ENCODE measurements at regions not wholly inside any gene's neighbourhood (a gene's known extent, or its start where the extent isn't known, plus 50 kb on each side); places are given as distances from the start of the nearest gene placed in this dataset.

DNA sequence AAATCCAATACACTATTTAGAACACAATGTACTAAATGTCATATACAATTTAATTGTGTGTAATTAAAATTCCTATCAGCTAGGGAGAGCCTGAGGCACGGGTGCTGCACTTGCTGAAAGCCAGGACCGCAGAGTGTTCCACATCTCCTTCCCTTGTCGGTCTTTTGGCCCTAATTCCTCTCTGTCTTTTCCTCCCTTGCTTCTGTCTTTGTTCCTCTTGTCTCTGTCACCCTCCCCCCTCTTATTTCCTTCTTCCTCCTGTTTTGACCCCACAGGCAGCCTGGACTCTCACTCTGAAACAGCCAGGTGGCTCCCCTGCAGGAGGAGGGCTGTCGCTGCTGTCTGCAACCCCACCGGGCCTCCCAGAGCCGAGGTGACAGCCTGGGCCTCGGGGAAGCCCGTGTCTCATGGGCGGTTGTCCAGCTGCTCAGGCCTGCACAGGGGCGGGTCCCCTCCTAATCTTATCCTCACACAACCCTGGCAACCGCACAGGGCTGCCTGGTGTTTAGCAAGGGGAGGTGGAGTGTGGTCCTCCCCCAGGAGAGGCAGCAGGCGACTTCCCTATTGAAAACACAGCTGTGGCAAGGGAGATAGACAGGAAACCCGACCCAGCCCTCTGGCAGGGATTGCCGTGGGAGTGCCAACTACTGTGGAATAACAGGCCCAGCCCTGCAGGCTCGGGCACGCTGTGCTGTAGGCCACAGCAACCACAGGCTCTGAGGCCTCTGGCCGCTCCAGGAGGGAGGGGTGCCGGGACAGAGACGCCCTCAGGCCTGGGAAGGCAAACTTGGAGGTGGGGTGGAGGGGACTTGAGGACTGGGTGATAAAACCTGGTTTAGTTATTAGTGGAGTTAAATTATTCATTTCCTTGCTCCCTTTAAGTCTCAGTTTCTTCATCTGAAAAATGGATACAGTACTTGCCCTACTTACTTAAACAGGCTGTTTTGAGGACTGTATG, 68.8 kb upstream of the WDR26 start:
- Histone ChIP-seq H3K27me3 (no peaks in the 10 kb centered on the region), H3K4me1 (ENCODE audit: insufficient read depth) (peaks cover 43% of the 10 kb centered on the region), H3K9me3 (ENCODE audit: low read depth) (no peaks in the 10 kb centered on the region), H3K9me2 (replicated peaks; ENCODE audit: insufficient read depth) (no peaks in the 10 kb centered on the region), H3K36me3 (replicated peaks; ENCODE audit: insufficient read depth, low read depth) (no peaks in the 10 kb centered on the region), H3K4me2 (peak overlapping the region; percentile 56), H2AFZ (peak overlapping the region; percentile 29), H3K79me2 (no peaks in the 10 kb centered on the region), H4K20me1 (ENCODE audit: insufficient read depth, poor library complexity, severe bottlenecking) (no peaks in the 10 kb centered on the region), H3K27ac (peak overlapping the region; percentile 61), H3K4me3 (no peak overlapping the region)
- peak; percentile 83 for DNase-seq (ENCODE audit: low spot score)
- WGBS (ENCODE audit: low lambda C conversion rate, missing lambda C conversion rate) = 17% methylated on average over 19 of the region's 19 CpGs
- no peak for TF ChIP-seq EZH2 (IDR thresholded peaks at IDR 0.05; ENCODE audit: borderline replicate concordance)
- TF ChIP-seq CTCF (IDR thresholded peaks at IDR 0.05; ENCODE audit: poor library complexity) = no peak
- no peak for TF ChIP-seq EZH2phosphoT487 (IDR thresholded peaks at IDR 0.05; ENCODE audit: low read depth, severe bottlenecking, unreplicated experiment)

DNA sequence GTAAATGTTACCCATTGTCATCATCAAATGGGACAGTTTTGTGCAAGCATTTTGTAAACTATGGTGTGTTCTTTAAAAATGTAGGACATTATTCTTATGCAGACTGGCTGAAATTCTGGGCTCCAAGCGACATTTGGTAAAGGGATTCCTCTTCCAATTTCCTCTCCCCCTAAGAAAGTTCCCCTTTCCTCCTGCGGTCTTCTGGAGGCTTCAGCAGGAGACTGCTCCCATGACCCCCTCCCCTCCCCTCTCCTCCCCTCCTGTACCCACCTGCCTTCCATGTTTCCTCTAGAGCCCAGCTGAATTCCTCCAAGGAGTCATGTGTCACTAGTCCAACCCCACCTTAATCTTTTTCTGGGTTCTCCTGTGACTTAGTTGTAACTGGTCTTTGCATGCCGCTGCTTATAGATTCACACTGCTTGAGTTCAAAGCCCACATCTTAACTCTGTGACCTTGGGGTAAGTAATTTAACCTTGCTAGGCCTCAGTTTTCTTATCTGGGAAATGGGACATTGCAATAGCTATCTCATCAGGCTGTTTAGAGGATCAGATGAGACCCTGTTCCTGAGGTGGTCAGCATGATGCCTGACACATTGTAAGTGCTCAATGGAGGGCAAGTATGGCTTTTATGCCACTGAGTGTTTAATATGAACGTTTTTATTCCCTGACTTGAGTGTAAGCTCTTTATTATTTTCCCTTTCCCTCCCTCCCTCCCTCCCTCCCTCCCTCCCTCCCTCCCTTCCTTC, 69.9 kb upstream of the WDR26 start:
- WGBS (ENCODE audit: low lambda C conversion rate, missing lambda C conversion rate) = 88% methylated on average over 4 of the region's 4 CpGs
- peak overlapping the region; percentile 61 for H3K27ac ChIP-seq
- H2AFZ ChIP-seq = no peak overlapping the region
- DNase-seq (ENCODE audit: low spot score) = no peak
- no peaks in the 10 kb centered on the region for H3K9me2 ChIP-seq (replicated peaks; ENCODE audit: insufficient read depth)
- no peaks in the 10 kb centered on the region for H3K27me3 ChIP-seq
- peaks cover 43% of the 10 kb centered on the region for H3K4me1 ChIP-seq (ENCODE audit: insufficient read depth)
- no peaks in the 10 kb centered on the region for H3K9me3 ChIP-seq (ENCODE audit: low read depth)
- H3K4me3 ChIP-seq = no peak overlapping the region
- no peaks in the 10 kb centered on the region for H3K79me2 ChIP-seq
- TF ChIP-seq CTCF (IDR thresholded peaks at IDR 0.05; ENCODE audit: poor library complexity) (no peak), EZH2 (IDR thresholded peaks at IDR 0.05; ENCODE audit: borderline replicate concordance) (no peak), EZH2phosphoT487 (IDR thresholded peaks at IDR 0.05; ENCODE audit: low read depth, severe bottlenecking, unreplicated experiment) (no peak)
- H3K4me2 ChIP-seq = no peak overlapping the region
- no peaks in the 10 kb centered on the region for H4K20me1 ChIP-seq (ENCODE audit: insufficient read depth, poor library complexity, severe bottlenecking)
- no peaks in the 10 kb centered on the region for H3K36me3 ChIP-seq (replicated peaks; ENCODE audit: insufficient read depth, low read depth)

DNA sequence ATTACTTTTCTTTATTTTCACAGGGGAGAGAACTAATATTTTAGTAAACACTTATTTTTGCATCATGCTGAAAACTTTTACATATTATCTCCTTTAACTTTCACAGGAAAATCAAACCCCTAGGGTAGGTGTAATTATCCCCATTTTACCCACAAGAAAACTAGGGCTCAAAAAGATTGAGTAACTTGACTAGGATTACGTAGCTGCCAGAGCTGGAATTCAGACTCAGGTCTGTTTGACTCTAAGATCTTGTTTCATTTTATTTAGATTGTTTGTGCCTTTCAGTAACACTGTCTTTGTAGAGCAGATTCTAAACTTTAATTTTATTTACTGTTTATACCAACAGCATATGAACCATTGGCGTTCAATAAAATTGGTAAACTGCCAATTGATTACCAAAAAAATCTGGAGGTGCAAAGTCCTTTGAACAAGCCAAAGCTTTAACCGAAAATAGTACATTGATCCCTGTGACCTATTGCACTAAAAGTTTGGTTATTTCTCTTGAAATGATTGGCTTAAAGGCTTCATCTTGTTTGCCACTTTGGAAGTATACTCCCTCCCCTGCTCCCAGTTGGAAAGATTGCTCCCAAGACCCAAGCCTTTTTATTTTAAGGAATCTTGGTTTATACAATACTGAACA, 71.0 kb upstream of the WDR26 start:
- no peak overlapping the region for H3K4me2 ChIP-seq
- TF ChIP-seq CTCF (IDR thresholded peaks at IDR 0.05; ENCODE audit: poor library complexity) (no peak), EZH2phosphoT487 (IDR thresholded peaks at IDR 0.05; ENCODE audit: low read depth, severe bottlenecking, unreplicated experiment) (no peak), EZH2 (IDR thresholded peaks at IDR 0.05; ENCODE audit: borderline replicate concordance) (no peak)

More for the DNA sequence above, 71.0 kb upstream of the WDR26 start:
- H3K4me3 ChIP-seq = no peak overlapping the region
- H3K36me3 ChIP-seq (replicated peaks; ENCODE audit: insufficient read depth, low read depth) = no peaks in the 10 kb centered on the region
- H3K27me3 ChIP-seq = no peaks in the 10 kb centered on the region
- no peaks in the 10 kb centered on the region for H3K9me3 ChIP-seq (ENCODE audit: low read depth)
- H3K4me1 ChIP-seq (ENCODE audit: insufficient read depth) = peaks cover 54% of the 10 kb centered on the region
- no peak overlapping the region for H2AFZ ChIP-seq
- DNase-seq (ENCODE audit: low spot score) = no peak
- peak overlapping the region; percentile 3 for H3K27ac ChIP-seq
- WGBS (ENCODE audit: low lambda C conversion rate, missing lambda C conversion rate) = 76% methylated on average over 3 of the region's 3 CpGs
- H3K79me2 ChIP-seq = no peaks in the 10 kb centered on the region
- H3K9me2 ChIP-seq (replicated peaks; ENCODE audit: insufficient read depth) = no peaks in the 10 kb centered on the region
- no peaks in the 10 kb centered on the region for H4K20me1 ChIP-seq (ENCODE audit: insufficient read depth, poor library complexity, severe bottlenecking)

Measured in hepatocyte (in vitro differentiated cells).